ENCODE measurements at regions not wholly inside any gene's neighbourhood (a gene's known extent, or its start where the extent isn't known, plus 50 kb on each side); places are given as distances from the start of the nearest gene placed in this dataset.

DNA sequence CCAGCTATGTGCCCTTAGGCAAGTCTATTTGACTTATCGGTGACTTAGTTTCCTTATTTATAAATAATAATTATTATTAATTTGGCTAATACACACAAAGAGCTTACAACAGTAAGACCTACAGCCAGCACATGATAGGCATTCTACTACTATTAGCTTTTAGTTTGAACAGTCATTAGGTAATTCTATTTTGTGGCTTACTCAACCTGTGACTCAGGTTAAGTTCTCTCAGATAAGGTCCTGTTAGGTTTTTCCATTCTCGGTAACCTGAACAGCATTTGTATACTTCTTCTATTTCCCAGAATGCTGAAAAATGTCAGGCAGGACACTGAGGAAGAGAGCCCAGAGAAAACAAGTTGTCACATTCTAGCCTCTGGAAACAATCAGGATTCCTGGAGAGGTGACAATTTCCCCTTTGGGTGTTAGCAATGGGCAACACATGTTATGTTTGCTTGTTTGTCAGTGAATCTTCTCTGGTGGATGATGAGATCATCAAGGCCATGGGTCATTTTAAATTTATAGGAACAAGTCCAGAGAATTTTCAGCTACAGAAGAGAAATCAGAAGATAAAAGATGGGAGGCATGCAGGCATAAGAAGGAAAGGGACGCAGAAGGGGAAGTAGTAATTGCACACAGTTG lies 2144.7 kb downstream of the PCDH7 start:
- TF ChIP-seq, protein P1, sequence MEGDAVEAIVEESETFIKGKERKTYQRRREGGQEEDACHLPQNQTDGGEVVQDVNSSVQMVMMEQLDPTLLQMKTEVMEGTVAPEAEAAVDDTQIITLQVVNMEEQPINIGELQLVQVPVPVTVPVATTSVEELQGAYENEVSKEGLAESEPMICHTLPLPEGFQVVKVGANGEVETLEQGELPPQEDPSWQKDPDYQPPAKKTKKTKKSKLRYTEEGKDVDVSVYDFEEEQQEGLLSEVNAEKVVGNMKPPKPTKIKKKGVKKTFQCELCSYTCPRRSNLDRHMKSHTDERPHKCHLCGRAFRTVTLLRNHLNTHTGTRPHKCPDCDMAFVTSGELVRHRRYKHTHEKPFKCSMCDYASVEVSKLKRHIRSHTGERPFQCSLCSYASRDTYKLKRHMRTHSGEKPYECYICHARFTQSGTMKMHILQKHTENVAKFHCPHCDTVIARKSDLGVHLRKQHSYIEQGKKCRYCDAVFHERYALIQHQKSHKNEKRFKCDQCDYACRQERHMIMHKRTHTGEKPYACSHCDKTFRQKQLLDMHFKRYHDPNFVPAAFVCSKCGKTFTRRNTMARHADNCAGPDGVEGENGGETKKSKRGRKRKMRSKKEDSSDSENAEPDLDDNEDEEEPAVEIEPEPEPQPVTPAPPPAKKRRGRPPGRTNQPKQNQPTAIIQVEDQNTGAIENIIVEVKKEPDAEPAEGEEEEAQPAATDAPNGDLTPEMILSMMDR (IDR thresholded peaks at IDR 0.05; ENCODE audit: unreplicated experiment in 3 of 3) = no peak
- no peaks in the 10 kb centered on the region for H3K4me1 Mint-ChIP-seq
- H3K4me3 Mint-ChIP-seq = no peak overlapping the region
- H3K9me3 Mint-ChIP-seq = no peaks in the 10 kb centered on the region
- no peaks in the 10 kb centered on the region for H3K36me3 Mint-ChIP-seq (ENCODE audit: low read depth)
- no peak overlapping the region for H3K27ac Mint-ChIP-seq
- no peaks in the 10 kb centered on the region for H3K27me3 Mint-ChIP-seq (ENCODE audit: low read depth)

DNA sequence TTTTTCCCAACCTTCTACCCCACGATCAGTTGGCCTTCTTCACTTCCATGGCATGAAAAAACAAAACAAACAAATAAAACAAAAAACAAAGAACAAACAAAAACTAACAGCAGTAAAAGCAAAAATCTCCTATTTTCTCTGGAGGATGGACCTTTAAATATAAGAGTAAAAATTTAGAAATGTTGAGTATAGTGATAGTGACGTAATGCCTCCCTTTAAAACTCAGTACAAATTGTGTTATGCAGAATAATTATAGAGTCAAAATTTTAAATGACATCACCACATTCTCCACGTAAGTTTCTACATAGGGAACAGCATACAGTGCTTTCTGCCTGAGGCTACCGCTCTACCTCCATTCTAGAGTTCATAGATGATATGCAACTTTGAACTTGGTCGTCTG lies 2156.4 kb downstream of the PCDH7 start:
- Mint-ChIP-seq H3K27ac (no peak overlapping the region), H3K4me1 (no peaks in the 10 kb centered on the region), H3K36me3 (ENCODE audit: low read depth) (no peaks in the 10 kb centered on the region), H3K9me3 (peaks cover 2% of the 10 kb centered on the region), H3K4me3 (no peak overlapping the region), H3K27me3 (ENCODE audit: low read depth) (no peaks in the 10 kb centered on the region)
- TF ChIP-seq, protein P1 (IDR thresholded peaks at IDR 0.05; ENCODE audit: unreplicated experiment in 3 of 3) = no peak

DNA sequence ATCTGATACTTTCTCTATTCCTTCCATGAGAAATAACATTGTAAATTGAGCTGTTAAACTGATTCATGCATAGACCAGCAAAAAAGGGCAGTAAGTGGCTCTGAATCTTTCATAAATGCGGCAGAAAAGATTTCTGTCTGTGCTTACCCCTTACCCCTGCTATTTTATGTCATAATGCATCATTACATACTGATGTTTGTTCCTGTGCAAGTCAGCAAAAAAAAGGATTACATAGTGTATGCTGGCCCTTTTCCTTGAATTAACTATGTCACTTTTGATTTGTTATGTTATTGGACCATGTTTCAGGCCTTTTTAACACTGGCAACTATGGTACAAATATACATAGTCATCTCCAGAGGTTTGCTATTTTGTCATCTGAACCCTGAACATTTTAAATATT lies 2159.7 kb downstream of the PCDH7 start:
- H3K27me3 Mint-ChIP-seq (ENCODE audit: low read depth) = no peaks in the 10 kb centered on the region
- no peak overlapping the region for H3K4me3 Mint-ChIP-seq
- TF ChIP-seq, protein P1 (IDR thresholded peaks at IDR 0.05; ENCODE audit: unreplicated experiment in 3 of 3) = no peak
- no peaks in the 10 kb centered on the region for H3K9me3 Mint-ChIP-seq
- no peak overlapping the region for H3K27ac Mint-ChIP-seq
- no peaks in the 10 kb centered on the region for H3K36me3 Mint-ChIP-seq (ENCODE audit: low read depth)
- no peaks in the 10 kb centered on the region for H3K4me1 Mint-ChIP-seq

DNA sequence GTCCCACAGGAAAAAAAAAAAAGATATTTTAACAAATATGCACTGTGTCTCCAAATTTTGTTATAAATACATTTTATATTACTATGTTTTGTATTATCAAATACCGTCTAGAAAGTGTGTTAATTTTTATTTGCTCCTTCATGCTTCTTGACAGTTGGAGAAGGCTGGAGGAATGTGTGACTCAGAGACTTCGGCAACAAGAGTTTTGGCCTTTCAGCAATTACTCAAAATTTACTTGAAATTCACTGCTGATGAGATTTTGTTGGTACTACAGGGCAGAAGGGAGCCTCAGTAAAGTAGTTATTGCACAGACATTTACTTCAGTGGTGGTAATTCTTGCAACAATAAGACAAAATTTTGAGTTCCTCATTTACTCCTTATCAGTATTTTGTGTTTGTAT lies 2164.0 kb downstream of the PCDH7 start:
- no peaks in the 10 kb centered on the region for H3K36me3 Mint-ChIP-seq (ENCODE audit: low read depth)
- H3K9me3 Mint-ChIP-seq = no peaks in the 10 kb centered on the region
- no peak overlapping the region for H3K27ac Mint-ChIP-seq
- H3K4me3 Mint-ChIP-seq = no peak overlapping the region
- TF ChIP-seq, protein P1 (IDR thresholded peaks at IDR 0.05; ENCODE audit: unreplicated experiment in 3 of 3) = no peak
- H3K4me1 Mint-ChIP-seq = no peaks in the 10 kb centered on the region
- no peaks in the 10 kb centered on the region for H3K27me3 Mint-ChIP-seq (ENCODE audit: low read depth)

DNA sequence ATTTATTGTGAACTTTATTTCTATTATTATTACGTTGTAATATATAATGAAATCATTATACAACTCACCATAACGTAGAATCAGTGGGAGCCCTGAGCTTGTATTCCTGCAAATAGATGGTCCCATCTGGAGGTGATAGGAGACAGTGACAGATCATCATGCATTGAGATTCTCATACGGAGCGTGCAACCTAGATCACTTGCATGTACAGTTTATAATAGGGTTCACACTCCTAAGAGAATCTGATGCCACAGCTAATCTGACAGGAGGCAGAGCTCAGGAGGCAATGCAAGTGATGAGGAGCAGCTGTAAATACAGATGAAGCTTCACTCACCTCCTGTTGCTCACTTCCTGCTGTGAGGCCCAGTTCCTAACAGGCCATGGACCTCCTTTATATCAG lies 2170.2 kb downstream of the PCDH7 start:
- Mint-ChIP-seq H3K4me1 (no peaks in the 10 kb centered on the region), H3K27me3 (ENCODE audit: low read depth) (no peaks in the 10 kb centered on the region), H3K27ac (no peak overlapping the region), H3K9me3 (no peaks in the 10 kb centered on the region), H3K4me3 (no peak overlapping the region), H3K36me3 (ENCODE audit: low read depth) (no peaks in the 10 kb centered on the region)
- TF ChIP-seq, protein P1 (IDR thresholded peaks at IDR 0.05; ENCODE audit: unreplicated experiment in 3 of 3) = no peak

DNA sequence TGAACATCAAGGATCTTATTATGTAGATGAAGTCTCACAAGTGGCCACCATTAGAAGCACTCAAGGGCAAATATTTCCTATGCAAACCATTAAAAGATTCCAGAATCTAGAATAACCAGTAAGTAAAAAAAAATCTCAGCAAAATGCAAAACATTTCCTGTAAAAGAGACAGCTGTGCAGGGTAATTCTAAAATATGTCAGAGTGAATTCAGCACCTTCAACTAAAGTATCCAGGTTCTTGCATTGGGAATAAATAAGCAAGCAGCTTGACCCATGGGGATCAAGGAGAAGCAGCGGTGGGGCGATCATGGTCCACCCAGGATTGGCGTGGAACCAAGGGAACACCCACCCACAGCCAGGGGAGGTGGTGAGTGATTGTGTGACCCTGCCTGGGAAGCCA lies 2188.9 kb downstream of the PCDH7 start:
- TF ChIP-seq, protein P1 (IDR thresholded peaks at IDR 0.05; ENCODE audit: unreplicated experiment in 3 of 3) = no peak

More for the DNA sequence above, 2188.9 kb downstream of the PCDH7 start:
- Mint-ChIP-seq H3K9me3 (peaks cover 29% of the 10 kb centered on the region), H3K36me3 (ENCODE audit: low read depth) (no peaks in the 10 kb centered on the region), H3K4me1 (no peaks in the 10 kb centered on the region), H3K4me3 (no peak overlapping the region), H3K27me3 (ENCODE audit: low read depth) (no peaks in the 10 kb centered on the region), H3K27ac (no peak overlapping the region)

Data from nephron (organoid).